Ecto neural progenitor cell (in vitro differentiated cells): ENCODE measurements at regions not wholly inside any gene's neighbourhood (a gene's known extent, or its start where the extent isn't known, plus 50 kb on each side); places are given as distances from the start of the nearest gene placed in this dataset.

Source experiments
- DNase-seq: peaks from one replicate; pipeline ENCODE4 v3.0.0-alpha.2; 2018; ENCODE audit warnings: low spot score

DNA sequence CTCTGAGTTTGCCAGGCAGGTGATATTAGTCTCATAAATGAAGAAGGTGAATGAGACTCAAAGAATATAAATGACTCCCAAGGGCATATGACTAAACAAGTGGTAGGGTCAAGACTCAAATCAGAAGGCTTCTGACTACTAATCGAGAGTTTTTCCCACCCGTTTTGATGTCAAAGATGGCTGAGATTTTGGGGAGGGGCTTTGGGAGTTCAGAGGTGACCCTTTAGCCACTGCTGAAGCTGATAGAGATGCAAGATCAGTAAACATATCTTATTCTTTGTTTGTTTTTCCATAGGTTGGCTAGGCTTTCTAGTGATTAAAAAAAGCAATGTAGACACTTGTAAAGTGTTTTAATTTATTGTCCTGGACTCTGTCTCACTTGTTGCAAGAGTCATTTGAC lies 239.6 kb upstream of the PLEKHG7 start:
- DNase-seq, result no peak

DNA sequence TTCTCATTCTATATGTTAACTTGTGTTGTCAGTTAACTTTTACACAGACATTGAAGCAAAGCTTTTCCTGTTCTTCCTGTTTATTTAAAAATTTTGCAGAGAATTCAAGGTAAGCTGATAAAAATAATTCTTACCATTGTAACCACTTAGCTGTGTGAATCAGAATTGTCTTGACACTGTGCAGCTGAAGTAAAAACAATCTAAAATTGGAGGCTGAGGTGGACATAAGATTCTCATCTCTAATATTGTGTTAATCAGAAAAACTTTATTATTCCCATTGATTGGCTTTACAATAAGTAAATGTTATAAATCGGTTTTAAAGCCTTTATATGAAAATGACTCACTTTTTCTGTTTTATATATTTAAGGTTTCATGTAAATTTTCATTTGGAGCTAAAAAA lies 240.3 kb upstream of the PLEKHG7 start:
- no peak for DNase-seq

DNA sequence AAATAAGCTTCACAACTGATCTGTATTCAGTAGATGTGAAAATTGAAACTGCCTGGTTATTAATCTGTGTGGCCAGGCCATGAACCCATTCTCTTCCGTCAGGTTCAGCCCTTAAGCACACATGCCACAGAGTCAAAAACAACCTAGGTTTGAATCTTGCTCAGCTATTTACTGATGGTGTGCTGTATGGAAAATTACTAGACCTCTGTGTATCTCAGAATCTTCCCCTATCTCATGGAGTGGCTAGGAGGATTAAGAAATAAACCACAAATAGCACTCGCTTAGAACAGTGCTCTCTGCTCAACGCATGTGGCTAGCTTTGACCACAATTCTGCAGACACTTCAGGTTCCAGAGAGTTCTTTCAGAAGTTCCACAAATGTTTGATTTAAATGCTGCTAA lies 240.7 kb upstream of the PLEKHG7 start:
- DNase-seq, result no peak

GRCh38 chr12:92459850-92460249 lies 242.9 kb upstream of the PLEKHG7 start:
- no peak for DNase-seq

- no peak for DNase-seq
Observed at GRCh38 chr12:92458996-92459395, 243.8 kb upstream of the PLEKHG7 start.

GRCh38 chr12:92457458-92458180 lies 245.2 kb upstream of the PLEKHG7 start:
- DNase-seq, result no peak

GRCh38 chr12:92452763-92453162 lies 250.0 kb upstream of the PLEKHG7 start:
- DNase-seq, result no peak

GRCh38 chr12:92446083-92446460 lies 256.7 kb upstream of the PLEKHG7 start:
- DNase-seq, result no peak

DNA sequence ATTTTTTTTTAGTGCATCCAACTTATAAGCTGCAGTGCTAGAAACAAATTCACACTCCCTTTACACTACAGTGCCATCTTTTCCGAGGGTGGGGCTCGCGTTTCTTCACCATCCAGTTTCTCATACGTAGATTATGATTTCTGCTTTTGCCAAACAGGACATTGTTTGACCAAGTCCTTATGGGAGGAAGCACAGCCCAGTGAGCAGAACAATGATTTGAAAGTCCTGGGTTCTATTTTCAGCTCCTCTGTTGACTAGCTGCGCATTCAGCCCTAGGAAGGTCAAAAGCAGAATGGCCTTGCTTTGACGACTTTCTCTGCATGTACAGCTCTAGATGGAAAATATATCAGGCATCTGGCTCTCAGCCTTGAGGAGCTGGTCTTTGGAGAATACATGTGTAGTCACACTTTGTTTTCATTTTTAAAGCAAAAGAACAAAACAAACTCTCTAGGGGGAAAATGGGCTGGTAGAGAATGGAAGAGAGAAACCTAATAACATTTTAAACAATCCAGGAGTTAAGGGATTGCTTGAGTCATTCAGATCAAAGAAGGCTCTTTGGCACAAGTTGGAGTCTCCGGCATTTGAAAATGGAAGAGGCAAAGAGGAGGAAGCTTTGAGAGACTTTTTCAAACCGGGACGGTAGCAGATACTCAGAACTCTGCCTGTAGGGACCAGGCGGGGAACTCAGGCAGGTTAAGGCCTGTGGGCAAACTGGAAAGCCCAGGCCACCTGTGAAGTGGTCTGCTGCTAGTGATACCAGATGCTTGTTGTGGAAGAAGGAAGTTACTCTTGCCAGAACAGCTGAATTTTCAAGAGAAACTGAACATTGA lies 257.3 kb upstream of the PLEKHG7 start:
- DNase-seq, result no peak

- DNase-seq, result no peak
Observed at GRCh38 chr12:92444763-92445162, 258.0 kb upstream of the PLEKHG7 start.

GRCh38 chr12:92442782-92443181 lies 260.0 kb upstream of the PLEKHG7 start:
- DNase-seq, result no peak

DNA sequence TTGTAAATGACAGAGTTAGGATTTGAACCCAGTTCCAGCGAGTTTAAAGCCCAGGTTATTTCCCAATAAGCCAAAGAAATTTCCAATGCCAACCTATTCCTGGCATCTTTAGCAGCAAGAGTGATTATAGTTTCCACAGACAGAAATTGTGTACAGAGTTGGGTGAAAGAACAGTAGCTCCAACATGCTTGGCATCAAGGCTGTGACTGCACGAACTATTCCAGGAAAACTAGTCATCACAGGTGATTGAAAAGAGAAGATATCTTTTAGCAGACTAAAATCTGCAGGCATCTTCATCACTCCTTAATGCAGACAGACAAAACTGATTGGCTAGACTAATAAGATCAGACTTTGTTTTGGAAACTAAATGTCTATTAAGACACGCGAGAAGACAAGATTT lies 262.7 kb upstream of the PLEKHG7 start:
- DNase-seq, result no peak

GRCh38 chr12:92439420-92439805 lies 263.4 kb upstream of the PLEKHG7 start:
- DNase-seq, result no peak

DNA sequence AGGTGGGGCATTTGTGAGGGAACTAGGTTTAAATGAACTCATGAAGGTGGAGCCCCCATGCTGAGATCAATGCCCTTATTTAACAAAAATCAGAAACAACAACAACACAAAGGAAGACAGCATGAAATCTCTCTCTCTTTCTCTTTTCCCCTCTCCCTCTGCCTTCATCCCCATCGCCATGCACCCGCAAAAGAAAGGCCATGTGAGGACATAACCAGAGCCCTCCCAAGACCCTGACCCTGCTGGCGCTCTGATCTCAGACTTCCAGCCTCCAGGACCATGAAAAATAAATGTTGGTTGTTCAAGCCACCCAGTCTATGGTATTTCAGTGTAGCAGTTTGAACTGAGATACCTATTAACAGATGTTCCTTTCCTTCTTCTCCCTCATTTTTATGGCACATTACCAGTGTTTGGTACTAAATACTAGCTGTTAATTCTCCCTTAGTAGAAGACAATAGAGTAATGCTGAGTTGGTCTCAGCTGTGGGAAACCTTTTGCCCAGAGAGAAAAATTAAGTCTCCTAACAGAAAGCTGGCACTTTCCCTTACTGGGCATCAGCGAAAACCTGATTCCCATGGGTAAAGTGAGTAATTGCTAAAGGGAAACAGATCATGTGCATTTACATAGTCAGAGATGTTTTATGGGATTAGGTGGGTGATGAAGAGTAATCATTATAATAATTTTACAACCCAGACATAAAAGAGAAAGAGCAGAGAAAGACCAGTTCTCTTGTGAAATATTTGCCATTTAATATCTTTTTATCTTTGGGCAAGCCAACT lies 264.0 kb upstream of the PLEKHG7 start:
- DNase-seq, result no peak

DNA sequence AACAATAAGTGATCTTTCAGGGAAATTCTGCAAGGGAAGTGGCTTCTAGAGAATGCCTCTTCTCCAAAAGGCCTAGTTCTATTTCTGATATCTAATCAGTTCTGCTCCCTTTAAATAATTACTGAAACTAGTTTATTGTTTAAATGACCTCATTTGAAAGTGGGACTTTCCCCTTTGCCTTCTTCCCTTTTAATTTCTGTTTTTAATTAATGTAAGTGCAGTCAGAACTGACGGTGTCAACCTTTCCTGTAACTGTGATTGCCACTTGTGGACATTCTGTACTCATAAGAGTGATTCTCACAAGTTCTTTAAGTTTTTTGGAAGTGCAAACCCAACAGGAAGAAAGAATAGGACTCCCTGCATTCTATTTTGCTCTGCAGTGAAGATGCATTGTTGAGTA lies 265.3 kb upstream of the PLEKHG7 start:
- no peak for DNase-seq

DNA sequence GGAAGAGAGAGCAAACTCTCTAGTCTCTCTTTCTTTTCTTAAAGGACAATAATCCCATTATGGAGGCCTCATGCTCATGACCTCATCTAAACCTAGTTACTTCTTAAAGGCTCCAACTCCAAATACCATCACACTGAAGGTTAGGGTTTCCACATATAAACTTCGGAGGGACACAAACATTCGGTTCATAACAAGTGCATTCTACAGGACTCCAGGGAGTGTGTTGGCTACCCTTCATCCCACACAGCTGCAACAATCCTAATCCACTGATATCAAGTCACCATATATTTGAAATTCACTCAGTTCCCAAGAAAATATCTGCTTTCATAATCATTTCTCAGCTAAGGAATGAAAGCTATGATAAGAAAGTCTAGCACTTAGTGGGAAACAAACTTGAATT lies 265.9 kb upstream of the PLEKHG7 start:
- DNase-seq, result no peak

- no peak for DNase-seq
Observed at GRCh38 chr12:92434607-92435025, 268.2 kb upstream of the PLEKHG7 start.

DNA sequence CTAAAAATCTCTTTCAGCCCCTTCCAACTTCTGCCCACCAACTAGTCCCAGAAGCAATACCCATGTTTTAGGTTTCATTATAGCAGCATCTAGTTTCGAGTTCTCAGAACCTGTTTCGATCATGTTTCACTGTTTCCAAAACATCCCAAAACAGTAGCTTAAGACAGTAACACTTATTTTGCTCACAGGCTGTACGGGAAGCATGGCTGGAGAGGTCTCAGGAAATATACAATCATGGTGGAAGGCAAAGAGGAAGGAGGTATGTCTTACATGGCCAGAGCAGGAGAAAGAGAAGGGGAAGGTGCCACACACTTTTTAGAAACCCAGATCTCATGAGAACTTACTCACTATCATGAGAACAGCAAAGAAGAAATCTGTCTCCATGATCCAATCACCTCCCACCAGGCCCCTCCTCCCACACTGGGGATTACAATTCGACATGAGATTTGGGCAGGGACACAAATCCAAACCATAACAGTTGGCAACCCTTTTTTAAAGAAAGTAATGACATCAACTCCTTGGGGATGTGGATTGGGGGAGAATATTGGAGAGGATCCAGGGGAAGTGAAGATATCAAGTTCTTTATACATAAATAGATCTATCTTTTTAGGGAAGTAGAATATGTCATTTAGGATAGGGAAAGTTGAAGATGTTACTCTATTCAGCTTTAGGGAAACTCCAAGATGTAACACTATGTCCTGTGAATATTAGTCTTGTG lies 269.9 kb upstream of the PLEKHG7 start:
- no peak for DNase-seq

DNA sequence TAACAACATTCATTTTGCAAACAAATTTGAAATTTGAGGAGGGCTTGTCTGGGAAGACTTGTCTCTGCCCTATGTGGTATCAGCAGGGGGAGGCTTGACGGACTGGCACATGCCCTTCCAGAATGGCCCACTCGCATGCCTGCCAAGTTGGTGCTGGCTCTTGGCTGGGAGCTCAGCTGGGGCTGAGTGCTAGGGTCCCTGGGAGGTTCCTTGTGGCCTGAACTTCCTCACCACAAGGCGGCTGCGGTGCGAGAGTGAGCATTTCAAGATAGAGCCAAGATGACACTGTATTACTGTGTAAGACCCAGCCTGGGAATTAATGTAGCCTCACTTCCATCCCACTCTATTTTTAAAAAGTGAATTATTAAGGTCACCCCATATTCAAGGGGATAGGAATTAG lies 271.6 kb upstream of the PLEKHG7 start:
- no peak for DNase-seq

- DNase-seq, result no peak
Observed at GRCh38 chr12:92426332-92426731, 276.5 kb upstream of the PLEKHG7 start.

- no peak for DNase-seq
Observed at GRCh38 chr12:92425165-92425564, 277.6 kb upstream of the PLEKHG7 start.

DNA sequence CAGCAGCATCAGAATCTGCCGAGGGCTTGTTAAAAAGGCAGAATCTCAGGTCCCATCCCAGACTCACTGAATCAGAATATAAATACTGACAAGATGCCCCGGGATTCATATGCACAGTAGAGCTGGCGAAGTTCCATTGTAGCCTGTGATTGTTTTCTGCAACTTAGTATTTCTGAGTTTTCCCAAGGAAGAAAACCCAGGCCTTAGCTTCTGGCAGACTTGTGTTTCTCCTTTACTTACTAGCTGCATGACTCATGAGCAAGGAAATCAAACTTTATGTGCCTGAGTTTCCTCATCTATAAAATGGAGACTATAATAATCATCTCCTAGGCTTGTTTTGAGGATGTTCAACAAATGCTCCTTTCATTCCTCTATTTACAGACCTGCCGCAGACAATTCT lies 278.5 kb upstream of the PLEKHG7 start:
- DNase-seq, result no peak
